Right atrium auricular region (tissue), 2 donors: ENCODE measurements at regions not wholly inside any gene's neighbourhood (a gene's known extent, or its start where the extent isn't known, plus 50 kb on each side); places are given as distances from the start of the nearest gene placed in this dataset.

Experiments used
- DNase-seq: peaks from one replicate; pipeline ENCODE4 v3.0.0-alpha.2; 2019; ENCODE audit warnings: low spot score
- H3K27ac ChIP-seq, 2 donors: fragments of 200-600 bp; sonication (generic); 1 replicate in 1 of 2; 2 replicates in 1 of 2; pipeline ENCODE4 v1.5.1; 2016 to 2019
- H3K27me3 ChIP-seq, 2 donors: fragments of 200-600 bp; sonication (generic); one replicate each; pipeline versions ENCODE4 v1.5.1 to v1.6.0; 2017 to 2019
- H3K36me3 ChIP-seq: fragments of 200-600 bp; sonication (generic); one replicate; pipeline ENCODE4 v1.5.1; 2016
- H3K4me1 ChIP-seq, 2 donors: fragments of 200-600 bp; sonication (generic); one replicate each; pipeline versions ENCODE4 v1.5.1 to v1.6.0; 2017 to 2019
- H3K4me3 ChIP-seq, 2 donors: fragments of 200-600 bp; sonication (generic); 1 replicate in 1 of 2; 2 replicates in 1 of 2; pipeline ENCODE4 v1.5.1; 2017 to 2019; ENCODE audit warnings: mild to moderate bottlenecking in 1 of 2, moderate library complexity in 1 of 2
- H3K9me3 ChIP-seq, 2 donors: fragments of 200-600 bp; sonication (generic); one replicate each; pipeline ENCODE4 v1.5.1; 2019
- TF ChIP-seq, protein P1 (sequence below), 2 donors: fragments of 200-600 bp; sonication (generic); IDR thresholded peaks; one replicate each; pipeline ENCODE4 v1.5.1; 2019; ENCODE audit warnings: antibody characterized with exemption in 2 of 2

DNA sequence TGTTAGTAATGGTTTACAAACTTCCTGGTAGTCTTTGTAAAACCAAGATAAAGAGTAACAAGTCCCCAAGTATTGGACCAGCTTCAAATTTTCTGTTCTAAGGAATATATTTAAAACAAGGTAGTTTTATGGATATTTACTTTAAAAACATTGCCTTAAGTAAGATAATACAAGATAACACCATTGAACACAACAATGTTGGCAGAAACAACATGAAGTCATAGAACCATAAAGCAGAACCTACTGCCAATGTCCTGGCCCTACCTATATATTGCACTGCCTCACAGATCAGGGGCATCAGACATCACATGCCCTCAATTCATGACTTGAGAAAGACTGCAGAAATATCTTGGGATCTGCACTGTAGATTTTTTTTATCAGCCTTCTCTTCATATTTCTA lies 1176.2 kb downstream of the PCDH7 start:
- Histone ChIP-seq H3K4me3 (no peak overlapping the region), H3K36me3 (no peaks in the 10 kb centered on the region), H3K27ac (no peak overlapping the region), H3K9me3 (no peaks in the 10 kb centered on the region), H3K27me3 (no peaks in the 10 kb centered on the region), H3K4me1 (no peaks in the 10 kb centered on the region)
- no peak for DNase-seq
- TF ChIP-seq, protein P1, sequence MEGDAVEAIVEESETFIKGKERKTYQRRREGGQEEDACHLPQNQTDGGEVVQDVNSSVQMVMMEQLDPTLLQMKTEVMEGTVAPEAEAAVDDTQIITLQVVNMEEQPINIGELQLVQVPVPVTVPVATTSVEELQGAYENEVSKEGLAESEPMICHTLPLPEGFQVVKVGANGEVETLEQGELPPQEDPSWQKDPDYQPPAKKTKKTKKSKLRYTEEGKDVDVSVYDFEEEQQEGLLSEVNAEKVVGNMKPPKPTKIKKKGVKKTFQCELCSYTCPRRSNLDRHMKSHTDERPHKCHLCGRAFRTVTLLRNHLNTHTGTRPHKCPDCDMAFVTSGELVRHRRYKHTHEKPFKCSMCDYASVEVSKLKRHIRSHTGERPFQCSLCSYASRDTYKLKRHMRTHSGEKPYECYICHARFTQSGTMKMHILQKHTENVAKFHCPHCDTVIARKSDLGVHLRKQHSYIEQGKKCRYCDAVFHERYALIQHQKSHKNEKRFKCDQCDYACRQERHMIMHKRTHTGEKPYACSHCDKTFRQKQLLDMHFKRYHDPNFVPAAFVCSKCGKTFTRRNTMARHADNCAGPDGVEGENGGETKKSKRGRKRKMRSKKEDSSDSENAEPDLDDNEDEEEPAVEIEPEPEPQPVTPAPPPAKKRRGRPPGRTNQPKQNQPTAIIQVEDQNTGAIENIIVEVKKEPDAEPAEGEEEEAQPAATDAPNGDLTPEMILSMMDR (IDR thresholded peaks at IDR 0.05), result no peak

DNA sequence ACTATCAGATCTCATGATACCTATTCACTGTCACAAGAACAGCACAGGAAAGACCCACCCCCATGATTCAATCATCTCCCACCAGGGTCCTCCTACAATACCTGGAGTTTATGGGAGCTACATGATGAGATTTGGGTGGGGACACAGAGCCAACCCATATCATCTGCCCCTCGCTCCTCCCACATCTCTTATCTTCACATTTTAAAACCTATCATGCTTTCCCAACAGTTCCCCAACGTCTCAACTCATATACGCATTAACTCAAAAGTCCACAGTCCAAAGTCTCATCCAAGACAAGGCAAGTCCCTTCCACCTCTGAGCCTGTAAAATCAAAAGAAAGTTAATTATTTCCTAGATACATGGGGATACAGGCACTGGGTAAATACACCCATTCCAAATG lies 1185.2 kb downstream of the PCDH7 start:
- TF ChIP-seq, protein P1 (IDR thresholded peaks at IDR 0.05), result no peak
- H3K36me3 ChIP-seq, result no peaks in the 10 kb centered on the region
- no peaks in the 10 kb centered on the region for H3K27me3 ChIP-seq
- H3K4me3 ChIP-seq, result no peak overlapping the region
- no peak for DNase-seq
- H3K4me1 ChIP-seq, result no peaks in the 10 kb centered on the region
- H3K9me3 ChIP-seq, result no peaks in the 10 kb centered on the region
- no peak overlapping the region for H3K27ac ChIP-seq

DNA sequence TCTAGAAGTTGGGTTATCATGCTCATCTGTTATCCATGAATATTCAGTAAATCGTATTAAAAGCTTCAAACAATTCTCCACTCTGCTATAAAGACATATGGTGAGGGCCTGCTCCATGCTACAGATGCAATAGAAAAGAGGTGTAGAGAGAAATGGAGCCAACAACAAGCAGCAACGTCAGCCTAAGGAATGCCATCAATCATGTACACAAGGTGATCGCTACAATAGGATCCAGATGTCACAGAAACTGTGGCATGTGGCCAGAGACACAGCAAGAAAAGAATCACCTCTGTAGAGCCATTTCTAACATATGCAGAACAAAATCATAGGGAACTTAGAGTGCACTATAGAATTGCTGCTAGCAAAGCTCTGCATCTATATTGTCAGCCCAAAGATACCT lies 1188.1 kb downstream of the PCDH7 start:
- no peak for DNase-seq
- Histone ChIP-seq H3K36me3 (no peaks in the 10 kb centered on the region), H3K27ac (no peak overlapping the region), H3K4me3 (no peak overlapping the region), H3K4me1 (no peaks in the 10 kb centered on the region), H3K9me3 (no peaks in the 10 kb centered on the region), H3K27me3 (no peaks in the 10 kb centered on the region)
- TF ChIP-seq, protein P1 (IDR thresholded peaks at IDR 0.05), result no peak

DNA sequence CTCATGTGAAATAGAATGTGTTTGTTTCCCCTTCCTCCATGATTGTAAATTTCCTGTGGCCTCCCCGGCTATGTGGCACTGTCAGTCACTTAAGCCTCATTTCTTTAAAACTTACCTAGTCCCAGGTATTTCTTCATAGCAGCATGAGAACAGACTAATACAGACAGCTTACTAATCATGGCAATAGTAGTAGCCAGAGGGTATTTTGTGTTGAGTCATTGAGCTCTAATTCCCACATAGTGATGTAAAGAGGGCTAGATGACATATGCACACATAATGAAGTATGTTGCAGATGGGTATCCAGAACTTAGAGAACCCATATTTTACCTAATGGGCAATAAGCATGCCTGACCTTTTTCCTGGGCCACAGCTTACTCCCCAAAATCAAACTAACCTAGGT lies 1197.2 kb downstream of the PCDH7 start:
- Histone ChIP-seq H3K9me3 (no peaks in the 10 kb centered on the region), H3K27me3 (no peaks in the 10 kb centered on the region), H3K36me3 (no peaks in the 10 kb centered on the region), H3K27ac (no peak overlapping the region), H3K4me1 (no peaks in the 10 kb centered on the region), H3K4me3 (no peak overlapping the region)
- TF ChIP-seq, protein P1 (IDR thresholded peaks at IDR 0.05), result no peak
- no peak for DNase-seq

DNA sequence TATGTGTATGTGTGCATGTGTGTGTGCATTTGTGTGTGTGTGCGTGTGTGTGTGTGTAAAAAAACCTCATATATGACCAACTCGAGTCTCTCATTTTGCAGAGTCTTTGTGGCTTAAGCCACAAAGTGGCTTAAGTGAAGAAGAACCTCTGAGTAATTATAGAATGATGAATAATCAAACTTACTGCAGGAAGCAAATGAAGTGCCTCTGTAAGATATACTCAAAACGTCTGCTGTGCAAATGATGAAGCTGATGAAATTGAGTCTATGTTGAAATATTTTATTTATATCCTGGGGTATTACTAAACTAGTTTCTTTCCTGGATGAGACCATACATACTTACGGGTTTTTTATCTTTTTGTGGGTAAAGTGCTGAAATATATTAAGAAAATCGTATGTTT lies 1198.7 kb downstream of the PCDH7 start:
- Histone ChIP-seq H3K27me3 (no peaks in the 10 kb centered on the region), H3K27ac (no peak overlapping the region), H3K4me1 (no peaks in the 10 kb centered on the region), H3K9me3 (no peaks in the 10 kb centered on the region), H3K4me3 (no peak overlapping the region), H3K36me3 (no peaks in the 10 kb centered on the region)
- no peak for DNase-seq
- TF ChIP-seq, protein P1 (IDR thresholded peaks at IDR 0.05), result no peak

DNA sequence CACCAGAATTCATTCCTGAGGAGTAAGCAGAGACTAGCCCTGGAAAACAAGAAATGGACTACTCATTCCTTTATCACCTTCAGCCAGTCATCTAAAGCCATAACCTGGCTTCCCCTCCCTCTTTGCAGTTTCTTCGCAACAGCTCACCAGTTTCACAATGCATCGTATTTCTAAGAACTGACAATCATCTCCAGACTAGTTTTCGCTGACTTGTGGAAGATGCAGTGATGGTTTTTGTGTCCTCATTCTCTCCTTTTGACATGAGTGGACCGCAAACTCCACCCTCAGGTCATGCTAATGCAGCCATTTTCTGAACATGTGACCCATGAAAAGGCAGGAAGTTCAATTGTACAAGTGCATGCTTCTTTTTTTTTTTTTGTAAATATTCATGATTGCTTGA lies 1203.5 kb downstream of the PCDH7 start:
- no peaks in the 10 kb centered on the region for H3K4me1 ChIP-seq
- H3K9me3 ChIP-seq, result peaks cover 0 to 11% of the 10 kb centered on the region in 2 donors
- H3K27me3 ChIP-seq, result no peaks in the 10 kb centered on the region
- DNase-seq, result no peak
- H3K27ac ChIP-seq, result no peak overlapping the region
- TF ChIP-seq, protein P1 (IDR thresholded peaks at IDR 0.05), result no peak
- no peak overlapping the region for H3K4me3 ChIP-seq
- H3K36me3 ChIP-seq, result no peaks in the 10 kb centered on the region
